Endothelial cell of umbilical vein (primary cell): ENCODE measurements at regions not wholly inside any gene's neighbourhood (a gene's known extent, or its start where the extent isn't known, plus 50 kb on each side); places are given as distances from the start of the nearest gene placed in this dataset.

Source experiments
- BruUV-seq: library from RNA; stranded (reverse); fragments of 400-500 nt; replicated peaks from 2 replicates; lab custom pipeline; 2021; lab: Mats Ljungman, UMichigan
- CTCF ChIA-PET: fragments of 300-600, 350-600 bp; sonication (Branson Sonifier 250); formaldehyde crosslinking; loops from one replicate; lab custom pipeline; 2021; ENCODE audit warnings: antibody characterized with exemption, inconsistent platforms; lab: Charles Lee
- POLR2A ChIA-PET: fragments of 300-600, 350-600 bp; sonication (Branson Sonifier 250); formaldehyde crosslinking; loops from one replicate; lab custom pipeline; 2021; ENCODE audit warnings: antibody characterized with exemption, inconsistent platforms; lab: Charles Lee
- DNase-seq: peaks from one replicate; pipeline ENCODE4 v3.0.0-alpha.2; 2011; ENCODE audit warnings: low read depth, low spot score
- FAIRE-seq: peaks from 2 replicates; lab custom pipeline; 2011; peaks lifted over from hg19 to GRCh38; lab: Jason Lieb, UNC
- H2AFZ ChIP-seq: 2 replicates; pipeline ENCODE4 v1.6.0; 2012; ENCODE audit warnings: low read depth, low read length, control low read depth, inconsistent platforms
- H3K27ac ChIP-seq: 2 replicates; pipeline ENCODE4 v1.5.1; 2011; ENCODE audit warnings: low read depth, mild to moderate bottlenecking, control low read depth, low read length, moderate library complexity; ENCODE audit not compliant: insufficient read depth
- H3K27me3 ChIP-seq, 2 experiments: 2 replicates each; pipeline versions ENCODE4 v1.6.0 to v1.6.1; 2011; ENCODE audit warnings: low read length in 2 of 2, mixed read lengths in 1 of 2; ENCODE audit not compliant: control insufficient read depth in 2 of 2, insufficient read depth in 2 of 2
- H3K36me3 ChIP-seq, 2 experiments: 2 replicates in 1 of 2; 3 replicates in 1 of 2; pipeline ENCODE4 v1.5.1; 2011; ENCODE audit warnings: low read length in 2 of 2, mild to moderate bottlenecking in 1 of 2, moderate library complexity in 1 of 2; ENCODE audit not compliant: control insufficient read depth in 2 of 2, insufficient read depth in 2 of 2; ENCODE audit errors: extremely low read depth in 1 of 2
- H3K4me1 ChIP-seq: 3 replicates; pipeline ENCODE4 v1.5.1; 2011; ENCODE audit warnings: mild to moderate bottlenecking, low read length; ENCODE audit not compliant: control insufficient read depth, insufficient read depth; ENCODE audit errors: extremely low read depth
- H3K4me2 ChIP-seq: 2 replicates; pipeline ENCODE4 v1.6.1; 2011; ENCODE audit warnings: low read length, control low read depth, mixed read lengths; ENCODE audit not compliant: insufficient read depth
- H3K4me3 ChIP-seq, 3 experiments: fragments of 200-600 bp in 1 of 3; sonication (generic), shearing (Covaris generic) in 1 of 3; replicated peaks in 1 of 3; 2 replicates each; pipeline ENCODE4 v1.5.1; 2011 to 2016; ENCODE audit warnings: control low read depth in 3 of 3, low read length in 3 of 3, mild to moderate bottlenecking in 2 of 3, inconsistent platforms in 1 of 3, low read depth in 1 of 3, moderate library complexity in 1 of 3; ENCODE audit not compliant: insufficient read depth in 1 of 3
- H3K79me2 ChIP-seq: 2 replicates; pipeline ENCODE4 v1.6.0; 2012; ENCODE audit warnings: low read length, inconsistent platforms; ENCODE audit not compliant: control insufficient read depth, insufficient read depth
- H3K9ac ChIP-seq: replicated peaks from 2 replicates; pipeline ENCODE3; 2011; ENCODE audit warnings: low read length, control low read depth; ENCODE audit not compliant: insufficient read depth; ENCODE audit errors: extremely low read depth
- H3K9me1 ChIP-seq: replicated peaks from 3 replicates; pipeline ENCODE4 v1.6.0; 2011; ENCODE audit warnings: mild to moderate bottlenecking, low read length; ENCODE audit not compliant: control insufficient read depth, insufficient read depth; ENCODE audit errors: extremely low read depth
- H3K9me3 ChIP-seq: replicated peaks from 2 replicates; pipeline ENCODE4 v1.5.1; 2012; ENCODE audit warnings: low read length, inconsistent platforms; ENCODE audit not compliant: control insufficient read depth, insufficient read depth
- H4K20me1 ChIP-seq: replicated peaks from 2 replicates; pipeline ENCODE3; 2011; ENCODE audit warnings: mild to moderate bottlenecking, low read length; ENCODE audit not compliant: control insufficient read depth, insufficient read depth; ENCODE audit errors: extremely low read depth
- CTCF ChIP-seq, 2 donors: IDR thresholded peaks; 1 replicate in 1 of 2; 2 replicates in 1 of 2; pipeline ENCODE4 v1.5.1; 2011; ENCODE audit warnings: low read length in 2 of 2, mild to moderate bottlenecking in 2 of 2, moderate library complexity in 2 of 2, control low read depth in 1 of 2, inconsistent platforms in 1 of 2, low read depth in 1 of 2; ENCODE audit not compliant: insufficient read depth in 1 of 2; ENCODE audit errors: extremely low read depth in 1 of 2
- EZH2 ChIP-seq: IDR thresholded peaks from 2 replicates; pipeline ENCODE4 v1.6.1; 2012; ENCODE audit warnings: borderline replicate concordance, low read depth, mild to moderate bottlenecking, moderate library complexity, low read length, inconsistent platforms; ENCODE audit not compliant: severe bottlenecking
- FOS ChIP-seq: IDR thresholded peaks from 2 replicates; pipeline ENCODE4 v1.6.1; 2011; ENCODE audit warnings: mild to moderate bottlenecking, low read length, moderate library complexity, borderline replicate concordance; ENCODE audit not compliant: insufficient read depth
- GATA2 ChIP-seq: IDR thresholded peaks from 2 replicates; pipeline ENCODE4 v1.7.0; 2011; ENCODE audit warnings: low read depth, mild to moderate bottlenecking, moderate library complexity, mixed read lengths, low read length; ENCODE audit not compliant: insufficient read length, insufficient read depth
- JUN ChIP-seq: IDR thresholded peaks from 2 replicates; pipeline ENCODE4 v1.6.1; 2011; ENCODE audit warnings: borderline replicate concordance, low read depth; ENCODE audit not compliant: insufficient read length, insufficient read depth
- MAX ChIP-seq: IDR thresholded peaks from 2 replicates; pipeline ENCODE4 v1.6.1; 2011; ENCODE audit not compliant: insufficient read depth, insufficient read length
- MYC ChIP-seq: IDR thresholded peaks from one replicate; pipeline ENCODE4 v1.6.1; 2011; ENCODE audit warnings: mild to moderate bottlenecking, low read depth, low read length
- POLR2A ChIP-seq: IDR thresholded peaks from 2 replicates; pipeline ENCODE4 v1.6.1; 2012; ENCODE audit warnings: low read depth, mild to moderate bottlenecking, control low read depth, low read length
- POLR2AphosphoS5 ChIP-seq: IDR thresholded peaks from 2 replicates; pipeline ENCODE4 v1.6.1; 2012; ENCODE audit warnings: low read depth, mild to moderate bottlenecking, control low read depth, low read length, moderate library complexity; ENCODE audit not compliant: insufficient read depth
- dilution Hi-C: fragments of 300-500 bp; cut with MboI; formaldehyde crosslinking; loops from one replicate; pipeline ENCODE4 v1.15.0; 2019; ENCODE audit warnings: low sequenced_read_pairs; ENCODE audit not compliant: extremely low pct_ligation_motif_present
- intact Hi-C: fragments of 100-400 bp; cut with micrococcal nuclease; formaldehyde crosslinking; loops from one replicate; pipeline ENCODE4 v1.10.0; 2022

GRCh38 chr10:25661632-25662031 lies 272.4 kb upstream of the MYO3A start:
- ChIA-PET POLR2A (no interaction called here), CTCF (no interaction called here)
- Histone ChIP-seq H2AFZ (no peak overlapping the region), H3K27me3 (no peaks in the 10 kb centered on the region), H3K27ac (no peak overlapping the region), H3K4me1 (no peaks in the 10 kb centered on the region), H3K79me2 (no peaks in the 10 kb centered on the region), H3K9ac (no peak overlapping the region), H3K9me3 (no peaks in the 10 kb centered on the region), H3K9me1 (no peaks in the 10 kb centered on the region), H3K4me2 (no peak overlapping the region), H3K36me3 (no peaks in the 10 kb centered on the region), H4K20me1 (no peaks in the 10 kb centered on the region), H3K4me3 (no peak overlapping the region)
- BruUV-seq: no TSS peak
- DNase-seq (no peak), FAIRE-seq (no peak)
- dilution Hi-C loops: no loop called here
- intact Hi-C loops: no loop called here
- TF ChIP-seq MYC (no peak), POLR2AphosphoS5 (no peak), GATA2 (no peak), FOS (no peak), EZH2 (no peak), CTCF (IDR thresholded peaks at IDR 0.05; ENCODE audit: extremely low read depth in 1 of 2, insufficient read depth in 1 of 2, low read depth in 1 of 2, low read length in 2 of 2) (no peak), JUN (no peak), MAX (no peak), POLR2A (no peak)
